CD4-positive, alpha-beta T cell treated with Interleukin-1 beta for 1 hour (primary cell): ENCODE measurements at regions not wholly inside any gene's neighbourhood (a gene's known extent, or its start where the extent isn't known, plus 50 kb on each side); places are given as distances from the start of the nearest gene placed in this dataset.

Experiments
- DNase-seq, 2 donors: peaks; one replicate each; pipeline ENCODE4 v3.0.0-alpha.2; 2020 to 2022

DNA sequence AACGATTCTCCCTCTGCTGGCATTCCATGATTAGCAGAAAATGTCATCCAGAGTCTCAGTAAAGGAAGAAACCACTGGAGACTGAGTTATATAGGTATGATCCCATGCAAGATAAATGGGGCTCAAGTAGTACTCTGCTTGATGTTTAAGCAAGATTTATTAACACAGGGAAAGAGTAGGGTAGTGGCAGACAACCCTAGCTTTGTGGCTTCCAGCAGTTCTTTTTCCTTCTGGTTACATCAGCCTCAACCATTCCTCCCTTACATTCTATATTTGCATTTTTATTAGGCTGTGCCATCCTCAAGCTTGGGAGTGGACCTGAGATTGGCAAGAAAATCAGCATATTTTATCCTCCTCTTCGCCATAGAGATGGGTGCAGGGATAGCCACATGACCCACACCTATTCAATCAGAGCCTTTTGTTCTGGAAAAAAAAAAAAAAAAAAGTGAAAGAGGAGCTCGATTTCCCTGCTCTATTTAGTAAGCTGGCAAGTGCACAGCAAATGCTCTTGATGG, 402.1 kb downstream of the ZNF536 start:
- no peak for DNase-seq

GRCh38 chr19:30762651-30763050, 390.5 kb downstream of the ZNF536 start:
- DNase-seq = no peak

GRCh38 chr19:30760014-30760413, 387.8 kb downstream of the ZNF536 start:
- DNase-seq = no peak

DNA sequence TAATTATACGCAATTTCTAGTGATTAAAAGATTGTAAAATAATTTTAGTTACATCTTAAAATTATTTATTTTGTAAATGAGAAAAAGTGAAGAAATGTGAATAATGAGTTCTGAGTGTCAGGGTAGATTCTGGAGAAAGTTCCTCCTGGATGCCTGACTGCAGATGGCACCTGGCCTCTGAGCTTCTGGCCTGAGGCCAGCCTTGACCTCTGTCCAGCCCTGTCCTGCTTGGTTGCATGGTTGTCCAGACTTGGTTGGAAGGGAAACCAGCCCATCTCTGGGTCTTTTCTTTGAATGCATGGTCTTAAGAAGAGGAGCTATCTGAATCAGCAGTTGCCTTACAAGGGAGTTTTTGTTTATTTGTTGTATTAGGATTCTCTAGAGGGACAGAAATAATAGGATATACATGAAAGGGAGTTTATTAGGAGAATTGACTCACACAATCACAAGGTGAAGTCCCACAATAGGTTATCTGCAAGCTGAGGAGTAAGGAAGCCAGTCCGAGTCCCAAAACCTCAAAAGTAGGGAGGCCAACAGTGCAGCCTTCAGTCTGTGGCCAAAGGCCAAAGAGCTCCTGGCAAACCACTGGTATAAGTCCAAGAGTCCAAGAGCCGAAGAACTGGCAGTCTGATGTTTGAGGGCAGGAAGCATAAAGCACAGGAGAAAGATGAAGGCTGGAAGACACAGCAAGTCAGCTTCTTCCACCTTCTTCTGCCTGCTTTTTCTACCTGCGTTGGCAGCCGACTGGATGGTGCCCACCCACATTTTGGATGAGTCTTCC, 385.8 kb downstream of the ZNF536 start:
- no peak for DNase-seq

GRCh38 chr19:30757104-30757836, 385.1 kb downstream of the ZNF536 start:
- no peak for DNase-seq

DNA sequence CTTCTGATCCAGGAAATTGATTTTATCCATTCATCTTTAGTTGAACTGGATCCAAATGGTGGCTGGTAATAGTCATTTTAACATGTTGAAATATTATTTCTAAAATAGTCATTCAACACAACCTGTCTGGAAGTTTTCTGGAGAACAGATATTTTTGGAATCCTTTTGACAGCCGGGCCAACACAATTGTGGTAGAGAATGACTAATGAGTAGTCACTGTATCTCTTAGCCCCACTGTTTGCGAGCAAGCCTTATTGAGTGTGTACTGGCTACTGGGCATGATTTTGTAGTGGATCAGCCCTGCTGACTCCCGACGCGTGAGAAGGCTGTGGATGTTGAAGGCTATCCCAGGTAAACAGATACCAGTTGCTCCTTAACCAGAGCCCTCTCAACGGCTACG, 383.4 kb downstream of the ZNF536 start:
- no peak for DNase-seq

- no peak for DNase-seq
These were observed 382.0 kb downstream of the ZNF536 start for GRCh38 chr19:30754162-30754561.

DNA sequence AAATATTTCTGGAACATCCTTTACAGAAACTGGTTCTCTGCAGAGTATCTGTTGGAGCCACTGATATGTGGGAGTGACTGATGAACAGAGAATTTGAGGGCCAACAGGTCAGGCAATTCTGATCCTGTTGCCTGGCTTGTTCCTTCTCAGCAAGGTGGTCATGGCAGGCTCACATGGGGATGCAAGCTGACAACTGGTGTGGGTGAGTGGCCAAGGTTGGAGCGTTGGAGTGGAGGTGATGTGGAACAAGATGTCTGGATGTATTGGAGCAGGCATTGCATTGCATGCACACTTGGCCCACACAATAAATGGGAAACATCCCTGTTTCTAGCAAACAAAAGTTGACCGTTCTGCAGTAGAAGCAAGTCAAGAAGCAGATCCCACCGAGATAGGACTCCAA, 380.7 kb downstream of the ZNF536 start:
- no peak for DNase-seq

DNA sequence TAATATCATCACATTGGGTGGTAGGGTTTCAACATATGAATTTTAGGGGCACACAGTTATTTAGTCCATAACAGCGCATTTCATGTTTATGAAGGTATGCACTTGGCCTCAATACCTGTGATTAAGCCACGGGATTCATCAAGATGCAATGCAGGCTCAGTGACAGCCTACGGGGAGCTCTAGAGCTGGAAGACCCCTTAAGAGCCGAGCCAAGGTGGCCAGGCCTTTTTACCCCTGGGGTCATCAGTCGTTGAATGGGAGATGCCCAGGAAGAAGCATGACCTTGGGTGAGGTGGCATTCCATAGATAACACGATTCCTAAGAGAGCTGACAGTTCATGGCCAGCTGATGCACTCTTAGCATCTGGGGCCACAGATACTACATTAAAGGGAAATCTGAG, 380.0 kb downstream of the ZNF536 start:
- no peak for DNase-seq

DNA sequence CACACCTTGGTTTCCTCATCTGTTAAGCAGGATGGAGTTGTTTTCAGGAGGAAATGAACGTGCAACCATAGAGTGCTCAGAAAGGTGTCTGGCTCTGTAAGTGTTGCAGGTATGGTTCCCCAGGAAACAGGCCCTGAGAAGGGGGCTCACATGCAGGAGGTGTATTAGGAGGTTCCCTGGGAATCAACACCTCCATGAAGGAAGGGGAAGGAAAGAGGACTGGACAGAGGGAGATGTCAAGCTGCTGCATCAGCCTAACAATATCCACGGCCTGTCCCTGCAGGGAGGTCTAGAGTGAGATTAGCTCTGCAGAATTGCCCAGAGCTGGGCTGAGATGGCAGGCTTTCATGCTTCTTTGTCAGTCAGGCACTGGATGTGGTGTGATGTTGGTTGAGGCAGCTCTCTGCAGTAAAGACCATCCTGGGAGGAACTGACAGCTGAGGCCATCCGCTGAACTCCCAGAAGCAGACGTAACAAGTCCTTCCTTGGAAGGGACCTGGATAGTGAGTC, 373.3 kb downstream of the ZNF536 start:
- DNase-seq = no peak

DNA sequence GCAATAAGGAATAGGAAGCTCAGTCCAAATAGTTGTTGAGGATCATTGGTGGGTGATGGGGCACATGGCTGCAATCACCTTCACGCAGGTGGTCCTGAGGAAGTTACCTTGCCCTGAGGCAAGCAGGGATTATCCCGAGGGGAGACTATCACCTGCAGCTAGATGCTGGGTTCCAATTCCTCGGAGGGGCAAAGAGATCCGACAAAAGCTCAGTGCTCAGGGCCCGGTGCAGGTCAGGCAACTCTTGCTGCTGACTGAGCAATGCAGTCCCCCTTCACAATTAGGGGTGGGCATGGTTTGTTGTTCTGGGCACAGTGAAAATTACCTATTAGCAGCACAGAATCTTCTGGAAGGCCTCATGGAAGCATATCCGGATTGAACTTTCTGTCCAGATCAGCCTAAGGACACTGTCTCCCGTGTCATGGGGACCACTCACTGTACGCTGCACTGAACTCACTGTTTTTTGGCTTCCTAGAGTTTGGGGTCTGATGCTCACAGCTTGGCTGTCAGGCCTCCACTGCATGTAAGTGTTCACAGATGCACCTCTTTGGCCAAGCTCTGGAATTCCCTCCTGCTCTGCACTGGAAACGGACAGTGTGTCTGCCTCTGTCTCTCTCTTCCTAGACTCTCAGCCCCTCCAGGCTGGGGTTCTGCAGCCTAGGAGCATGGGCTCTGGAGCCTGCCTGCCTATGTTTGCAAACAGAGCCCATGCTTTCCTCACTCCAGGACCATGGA, 372.7 kb downstream of the ZNF536 start:
- DNase-seq = no peak

- DNase-seq = no peak
These were observed 371.5 kb downstream of the ZNF536 start for GRCh38 chr19:30743702-30744101.

GRCh38 chr19:30743011-30743410, 370.8 kb downstream of the ZNF536 start:
- no peak for DNase-seq

- no peak for DNase-seq
These were observed 370.3 kb downstream of the ZNF536 start for GRCh38 chr19:30742406-30742938.

GRCh38 chr19:30741566-30741965, 369.4 kb downstream of the ZNF536 start:
- DNase-seq = no peak

- no peak for DNase-seq
These were observed 367.2 kb downstream of the ZNF536 start for GRCh38 chr19:30739394-30739793.

- DNase-seq = no peak
These were observed 365.9 kb downstream of the ZNF536 start for GRCh38 chr19:30738047-30738446.

DNA sequence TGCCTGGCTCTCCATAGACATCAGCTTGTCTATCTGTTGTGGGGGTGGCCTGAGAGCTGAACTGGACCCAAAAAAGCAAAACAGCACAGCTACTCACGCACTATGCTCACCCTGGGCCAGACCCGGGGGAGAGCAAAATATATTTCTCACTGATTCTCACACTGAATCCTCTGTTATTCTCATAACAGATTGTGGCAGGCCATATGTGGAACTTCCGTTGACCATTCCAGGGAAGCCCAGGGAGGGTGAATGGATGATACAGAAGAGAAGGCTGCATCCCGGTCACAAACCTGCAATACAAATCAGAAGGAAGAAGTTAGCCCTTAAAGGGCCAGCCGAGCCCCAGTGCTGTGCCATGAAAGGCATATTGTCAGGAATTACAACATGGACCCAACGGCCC, 362.5 kb downstream of the ZNF536 start:
- DNase-seq = no peak

- DNase-seq = no peak
These were observed 361.8 kb downstream of the ZNF536 start for GRCh38 chr19:30733826-30734550.

DNA sequence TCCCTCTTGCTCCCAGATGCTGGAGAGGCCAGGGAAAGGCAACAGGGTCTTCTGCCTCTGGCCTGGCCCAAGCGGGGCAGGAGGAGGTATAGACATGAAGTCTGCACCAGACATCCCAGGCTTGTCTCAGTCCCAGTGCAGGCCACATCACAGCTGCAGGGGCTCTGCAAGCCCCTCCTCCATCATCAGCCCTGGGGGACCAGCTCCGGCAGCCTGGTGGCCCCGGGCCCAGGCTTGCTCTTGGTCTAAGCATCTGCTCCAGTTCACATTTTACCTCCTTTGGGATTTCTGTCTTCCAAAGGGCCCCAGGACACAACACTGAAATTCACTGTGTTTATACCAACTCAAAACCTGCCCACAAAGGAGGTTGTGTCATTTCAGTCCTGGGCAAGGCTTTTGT, 359.4 kb downstream of the ZNF536 start:
- no peak for DNase-seq

DNA sequence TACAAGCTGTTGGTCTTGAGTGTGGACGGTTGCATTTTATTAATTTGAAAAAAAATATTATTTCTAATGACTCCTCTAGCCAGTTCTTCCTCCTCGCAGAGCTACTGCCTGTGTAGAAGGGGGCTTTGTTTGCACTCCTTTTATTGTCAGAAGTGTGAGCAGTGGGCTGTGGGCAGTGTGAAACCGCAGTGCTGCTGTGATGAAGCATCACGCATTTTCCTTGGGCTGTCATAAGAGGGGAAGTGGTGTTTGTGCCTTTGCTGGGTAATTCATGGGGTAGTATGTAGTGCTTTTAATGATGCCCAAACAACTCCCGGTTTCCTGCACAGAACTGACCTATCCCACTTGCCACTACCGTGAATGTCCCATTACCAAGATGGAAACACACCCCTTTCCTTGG, 357.3 kb downstream of the ZNF536 start:
- DNase-seq = no peak

DNA sequence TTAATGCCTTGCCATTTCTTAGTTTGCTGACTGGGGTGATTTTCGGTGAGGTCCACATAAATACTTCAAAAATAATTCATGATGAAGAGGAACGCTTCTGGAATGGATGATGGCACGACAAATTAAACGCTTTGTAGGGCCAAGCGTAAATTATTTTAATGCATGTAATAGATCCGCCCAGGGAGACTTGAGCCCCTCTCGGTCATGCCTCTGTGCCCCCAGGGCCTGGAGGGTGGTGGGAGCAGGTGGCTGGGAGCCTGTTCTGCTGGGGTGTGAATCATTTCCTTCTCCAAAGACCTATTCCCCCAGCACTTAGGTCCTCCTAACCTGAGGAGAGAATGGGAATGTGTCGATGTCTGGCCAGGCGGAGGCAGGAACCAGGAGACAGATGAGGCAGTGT, 350.6 kb downstream of the ZNF536 start:
- DNase-seq = no peak
